Thyroid gland (tissue), 4 donors: ENCODE measurements at regions not wholly inside any gene's neighbourhood (a gene's known extent, or its start where the extent isn't known, plus 50 kb on each side); places are given as distances from the start of the nearest gene placed in this dataset.
"Not testable (repeated sequence)": the region's sequence is repeated elsewhere in the genome, so short reads cannot be mapped to it uniquely, and the experiment has no call there.

ENCODE experiments used
- DNase-seq, 2 donors: peaks; one replicate each; pipeline ENCODE4 v3.0.0-alpha.2; 2019
- H3K27ac ChIP-seq, 3 donors: fragments of 200-600 bp; sonication (generic); 1 replicate in 2 of 3; 2 replicates in 1 of 3; pipeline ENCODE4 v1.5.1; 2016 to 2019; ENCODE audit warnings: mild to moderate bottlenecking in 1 of 3, moderate library complexity in 1 of 3
- H3K27me3 ChIP-seq: fragments of 200-600 bp; sonication (generic); one replicate; pipeline ENCODE4 v1.5.1; 2019
- H3K36me3 ChIP-seq, 2 donors: fragments of 200-600 bp; sonication (generic); one replicate each; pipeline ENCODE4 v1.5.1; 2016 to 2019
- H3K4me1 ChIP-seq, 2 donors: fragments of 200-600 bp; sonication (generic); one replicate each; pipeline ENCODE4 v1.5.1; 2017 to 2019
- H3K4me3 ChIP-seq, 3 donors: fragments of 200-600 bp; sonication (generic); replicated peaks in 1 of 3; 1 replicate in 2 of 3; 2 replicates in 1 of 3; pipeline ENCODE4 v1.5.1; 2016; ENCODE audit warnings: mild to moderate bottlenecking in 1 of 3
- H3K9me3 ChIP-seq: fragments of 200-600 bp; sonication (generic); one replicate; pipeline ENCODE4 v1.5.1; 2017
- CTCF ChIP-seq, 6 experiments: fragments of 200-600 bp in 3 of 6; fragments of 450-650 bp in 3 of 6; sonication (generic) in 3 of 6; IDR thresholded peaks; one replicate each; pipeline ENCODE4 v1.5.1; 2016 to 2019; ENCODE audit warnings: antibody characterized with exemption in 6 of 6, mild to moderate bottlenecking in 2 of 6, inconsistent platforms in 1 of 6, moderate library complexity in 1 of 6
- POLR2A ChIP-seq, 2 donors: fragments of 450-650 bp; IDR thresholded peaks; one replicate each; pipeline ENCODE4 v1.6.1; 2017; ENCODE audit warnings: antibody characterized with exemption in 2 of 2, mild to moderate bottlenecking in 2 of 2, moderate library complexity in 1 of 2
- WGBS, 2 donors: methylation state at CpG; one replicate each; pipeline ENCODE4 v1.1.5; 2017; 5-methylcytosine and 5-hydroxymethylcytosine counted together
- intact Hi-C: fragments of 100-400 bp; cut with DNase I; formaldehyde crosslinking; loops from one replicate; pipeline ENCODE4 v1.15.1; 2023

GRCh38 chr11:3583476-3583875, 58.3 kb downstream of the ART5 start:
- H3K4me1 ChIP-seq, H3K4me3 ChIP-seq, intact Hi-C loops, DNase-seq, H3K36me3 ChIP-seq, H3K27me3 ChIP-seq, H3K9me3 ChIP-seq: not testable (repeated sequence)
- peak overlapping the region in 1 of 3 donors; percentile 56 for H3K27ac ChIP-seq
- WGBS, 2 donors = 83 to 84% methylated on average over 2 of the region's 2 CpGs

- H3K4me1 ChIP-seq, intact Hi-C loops, H3K27ac ChIP-seq, H3K4me3 ChIP-seq, H3K9me3 ChIP-seq, H3K36me3 ChIP-seq, H3K27me3 ChIP-seq, DNase-seq: not testable (repeated sequence)
- peak in 1 of 6 experiments; percentile 18 for TF ChIP-seq CTCF (IDR thresholded peaks at IDR 0.05)
- 48 to 58% methylated on average over 6 to 7 of the region's 10 CpGs for WGBS, 2 donors
These were observed 60.4 kb downstream of the ART5 start for GRCh38 chr11:3581389-3581725.

GRCh38 chr11:3580487-3581388, 61.1 kb downstream of the ART5 start:
- peak overlapping the region; percentile 64 to 82 (median 68) for H3K27ac ChIP-seq
- intact Hi-C loops, H3K36me3 ChIP-seq, H3K9me3 ChIP-seq, H3K4me1 ChIP-seq, H3K27me3 ChIP-seq: not testable (repeated sequence)
- peak overlapping the region; percentile 20 to 42 (median 34) for H3K4me3 ChIP-seq
- DNase-seq = peak; percentile 68 to 72
- WGBS, 2 donors = 0% methylated on average over 5 to 18 of the region's 92 CpGs
- TF ChIP-seq POLR2A (IDR thresholded peaks at IDR 0.05) (peak in 1 of 2 donors; percentile 68), CTCF (IDR thresholded peaks at IDR 0.05) (peak in 5 of 6 experiments; percentile 15 to 93 (median 85))

- H3K9me3 ChIP-seq, H3K27me3 ChIP-seq, intact Hi-C loops, H3K4me1 ChIP-seq, H3K27ac ChIP-seq, H3K36me3 ChIP-seq: not testable (repeated sequence)
- peak in 1 of 2 donors; percentile 36 for DNase-seq
- WGBS, 2 donors = 75 to 90% methylated on average over 15 to 20 of the region's 29 CpGs
- H3K4me3 ChIP-seq = peak overlapping the region in 1 of 3 donors; percentile 17
These were observed 62.0 kb downstream of the ART5 start for GRCh38 chr11:3579600-3580459.

- H3K9me3 ChIP-seq, H3K27ac ChIP-seq, intact Hi-C loops, H3K4me3 ChIP-seq, H3K36me3 ChIP-seq, H3K27me3 ChIP-seq: not testable (repeated sequence)
- peaks cover 0 to 10% of the 10 kb centered on the region in 2 donors for H3K4me1 ChIP-seq
- DNase-seq = peak in 1 of 2 donors; percentile 45
- 44 to 58% methylated on average over 11 to 12 of the region's 12 CpGs for WGBS, 2 donors
These were observed 65.7 kb downstream of the ART5 start for GRCh38 chr11:3576066-3576604.

GRCh38 chr11:3572976-3573647, 68.7 kb downstream of the ART5 start:
- H3K4me1 ChIP-seq, H3K4me3 ChIP-seq, H3K27ac ChIP-seq, intact Hi-C loops, H3K36me3 ChIP-seq, H3K27me3 ChIP-seq, DNase-seq, H3K9me3 ChIP-seq: not testable (repeated sequence)
- WGBS, 2 donors = 95% methylated on average over 5 to 7 of the region's 7 CpGs

- 88 to 93% methylated on average over 2 of the region's 2 CpGs for WGBS, 2 donors
These were observed 70.0 kb downstream of the ART5 start for GRCh38 chr11:3571752-3572151.

GRCh38 chr11:3565838-3566237, 76.0 kb downstream of the ART5 start:
- H3K36me3 ChIP-seq, H3K9me3 ChIP-seq, intact Hi-C loops, H3K4me1 ChIP-seq, H3K27ac ChIP-seq, H3K27me3 ChIP-seq, H3K4me3 ChIP-seq, DNase-seq: not testable (repeated sequence)
- WGBS, 2 donors = 90 to 94% methylated on average over 3 of the region's 3 CpGs

More at GRCh38 chr11:3571752-3572151, 70.0 kb downstream of the ART5 start:
- H3K4me1 ChIP-seq, H3K36me3 ChIP-seq, intact Hi-C loops, H3K27me3 ChIP-seq, DNase-seq, H3K9me3 ChIP-seq, H3K27ac ChIP-seq, H3K4me3 ChIP-seq: not testable (repeated sequence)
